ENCODE measurements at regions not wholly inside any gene's neighbourhood (a gene's known extent, or its start where the extent isn't known, plus 50 kb on each side); places are given as distances from the start of the nearest gene placed in this dataset.
"Not testable (repeated sequence)": the region's sequence is repeated elsewhere in the genome, so short reads cannot be mapped to it uniquely, and the experiment has no call there.

DNA sequence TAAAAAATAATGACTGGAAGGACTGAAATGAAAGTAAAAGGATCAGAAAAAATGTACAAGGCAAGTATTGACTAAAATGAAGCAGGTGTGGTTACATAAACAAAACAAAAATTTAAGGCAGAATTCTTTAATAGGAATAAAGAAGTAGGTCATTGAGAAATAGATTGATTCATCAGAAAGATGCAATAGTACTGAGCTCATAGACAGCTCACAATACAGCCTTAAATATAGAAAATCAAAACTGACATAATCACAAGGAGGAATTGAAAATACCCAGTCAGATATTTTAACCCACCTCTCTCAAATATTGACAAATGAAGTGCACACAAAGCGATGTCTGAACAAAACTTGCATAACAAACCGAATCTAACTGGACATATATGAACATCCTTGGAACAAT lies 366.8 kb upstream of the DPYD start:
- DNase-seq (ENCODE audit: low read depth), result no peak

DNA sequence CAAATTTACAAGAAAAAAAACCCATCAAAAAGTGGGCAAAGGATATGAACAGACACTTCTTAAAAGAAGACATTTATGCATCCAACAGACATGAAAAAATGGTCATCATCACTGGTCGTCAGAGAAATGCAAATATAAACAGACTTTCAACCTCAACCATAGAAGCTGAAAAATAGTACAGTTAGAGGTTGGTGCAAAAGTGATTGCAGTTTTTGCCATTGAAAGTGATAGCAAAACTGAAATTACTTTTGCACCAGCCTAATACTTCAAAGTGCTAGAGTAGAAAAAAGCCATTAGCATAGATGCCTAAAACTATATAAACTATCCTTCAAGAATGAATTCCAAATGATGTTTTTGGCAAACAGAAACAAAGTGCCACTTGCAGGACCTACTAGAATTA lies 365.8 kb upstream of the DPYD start:
- H3K4me3 ChIP-seq (ENCODE audit: low read depth, low read length), result no peak overlapping the region
- DNase-seq (ENCODE audit: low read depth), result peak; percentile 4
- TF ChIP-seq, protein P1, sequence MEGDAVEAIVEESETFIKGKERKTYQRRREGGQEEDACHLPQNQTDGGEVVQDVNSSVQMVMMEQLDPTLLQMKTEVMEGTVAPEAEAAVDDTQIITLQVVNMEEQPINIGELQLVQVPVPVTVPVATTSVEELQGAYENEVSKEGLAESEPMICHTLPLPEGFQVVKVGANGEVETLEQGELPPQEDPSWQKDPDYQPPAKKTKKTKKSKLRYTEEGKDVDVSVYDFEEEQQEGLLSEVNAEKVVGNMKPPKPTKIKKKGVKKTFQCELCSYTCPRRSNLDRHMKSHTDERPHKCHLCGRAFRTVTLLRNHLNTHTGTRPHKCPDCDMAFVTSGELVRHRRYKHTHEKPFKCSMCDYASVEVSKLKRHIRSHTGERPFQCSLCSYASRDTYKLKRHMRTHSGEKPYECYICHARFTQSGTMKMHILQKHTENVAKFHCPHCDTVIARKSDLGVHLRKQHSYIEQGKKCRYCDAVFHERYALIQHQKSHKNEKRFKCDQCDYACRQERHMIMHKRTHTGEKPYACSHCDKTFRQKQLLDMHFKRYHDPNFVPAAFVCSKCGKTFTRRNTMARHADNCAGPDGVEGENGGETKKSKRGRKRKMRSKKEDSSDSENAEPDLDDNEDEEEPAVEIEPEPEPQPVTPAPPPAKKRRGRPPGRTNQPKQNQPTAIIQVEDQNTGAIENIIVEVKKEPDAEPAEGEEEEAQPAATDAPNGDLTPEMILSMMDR (IDR thresholded peaks at IDR 0.05; ENCODE audit: insufficient read depth, low read depth, low read length, missing control alignments), result no peak

More for the DNA sequence above, 366.8 kb upstream of the DPYD start:
- TF ChIP-seq, protein P1 (IDR thresholded peaks at IDR 0.05; ENCODE audit: insufficient read depth, low read depth, low read length, missing control alignments), result no peak
- no peak overlapping the region for H3K4me3 ChIP-seq (ENCODE audit: low read depth, low read length)

DNA sequence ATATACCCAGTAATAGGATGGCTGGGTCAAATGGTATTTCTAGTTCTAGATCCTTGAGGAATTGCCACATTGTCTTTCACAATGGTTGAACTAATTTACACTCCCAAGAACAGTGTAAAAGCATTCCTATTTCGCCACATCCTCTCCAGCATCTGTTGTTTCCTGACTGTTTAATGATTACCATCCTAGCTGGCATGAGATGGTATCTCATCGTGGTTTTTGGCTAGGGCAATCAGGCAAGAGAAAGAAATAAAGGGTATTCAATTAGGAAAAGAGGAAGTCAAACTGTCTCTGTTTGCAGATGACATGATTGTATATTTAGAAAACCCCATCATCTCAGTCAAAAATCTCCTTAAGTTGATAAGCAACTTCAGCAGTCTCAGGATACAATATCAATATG lies 364.5 kb upstream of the DPYD start:
- H3K4me3 ChIP-seq (ENCODE audit: low read depth, low read length); DNase-seq (ENCODE audit: low read depth): not testable (repeated sequence)

DNA sequence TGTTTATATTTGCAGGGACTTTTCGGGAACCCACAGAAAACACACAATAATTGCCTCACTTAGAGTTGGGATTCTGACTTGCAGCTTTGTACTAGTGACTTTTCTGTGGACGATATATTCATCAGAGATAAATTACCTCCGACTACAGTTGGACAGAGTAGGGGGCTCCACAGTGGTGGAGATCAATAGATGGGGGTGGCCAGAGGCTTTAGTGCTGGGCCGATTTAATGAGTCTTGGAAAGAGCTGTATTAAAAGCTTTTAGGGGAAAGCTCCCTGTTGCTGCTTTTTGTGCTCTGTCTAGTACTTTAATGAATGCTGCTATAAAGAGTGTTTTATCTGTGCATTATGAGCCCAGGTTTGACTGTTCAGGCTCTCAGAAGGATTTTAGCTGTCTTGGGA lies 359.2 kb upstream of the DPYD start:
- DNase-seq (ENCODE audit: low read depth), result no peak
- H3K4me3 ChIP-seq (ENCODE audit: low read depth, low read length), result no peak overlapping the region
- TF ChIP-seq, protein P1 (IDR thresholded peaks at IDR 0.05; ENCODE audit: insufficient read depth, low read depth, low read length, missing control alignments), result no peak

DNA sequence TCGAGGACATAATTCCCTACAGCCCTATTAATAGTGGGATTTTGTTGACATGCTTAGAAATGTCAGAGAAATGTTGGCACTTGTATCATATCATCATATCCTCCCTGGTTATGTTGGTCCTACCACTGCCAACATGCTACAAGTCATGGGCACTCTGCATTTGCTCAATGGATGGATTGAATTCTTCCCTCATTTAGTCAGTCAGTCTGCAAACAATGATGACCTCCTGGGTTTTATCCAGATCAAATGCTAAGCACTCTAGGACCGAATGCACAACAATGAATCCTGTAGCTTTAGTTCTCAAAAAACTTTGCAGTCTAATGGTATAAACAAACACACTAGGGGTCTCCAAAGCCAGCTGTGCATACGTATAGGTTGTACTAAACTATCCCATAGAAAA lies 357.2 kb upstream of the DPYD start:
- no peak for DNase-seq (ENCODE audit: low read depth)
- H3K4me3 ChIP-seq (ENCODE audit: low read depth, low read length), result no peak overlapping the region
- TF ChIP-seq, protein P1 (IDR thresholded peaks at IDR 0.05; ENCODE audit: insufficient read depth, low read depth, low read length, missing control alignments), result no peak

DNA sequence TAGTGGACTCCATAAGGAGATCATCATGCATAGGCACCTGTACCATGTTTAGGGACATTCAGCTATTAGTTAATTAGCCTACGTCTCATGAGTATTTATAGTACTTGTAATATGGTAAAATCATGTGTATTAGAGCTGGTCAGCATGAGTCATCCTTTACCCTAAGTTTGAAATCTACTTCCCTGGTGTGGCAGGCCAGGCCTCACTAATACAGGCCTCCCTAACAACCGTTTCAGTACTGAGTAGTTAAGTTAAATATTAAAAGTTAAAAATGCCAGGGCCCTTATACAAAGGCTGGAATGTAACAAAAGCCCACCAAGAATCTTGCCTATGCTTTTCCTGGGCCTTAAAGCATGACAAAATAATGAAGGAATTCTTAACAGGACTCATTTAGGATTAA lies 356.3 kb upstream of the DPYD start:
- no peak overlapping the region for H3K4me3 ChIP-seq (ENCODE audit: low read depth, low read length)
- no peak for DNase-seq (ENCODE audit: low read depth)
- TF ChIP-seq, protein P1 (IDR thresholded peaks at IDR 0.05; ENCODE audit: insufficient read depth, low read depth, low read length, missing control alignments), result no peak

DNA sequence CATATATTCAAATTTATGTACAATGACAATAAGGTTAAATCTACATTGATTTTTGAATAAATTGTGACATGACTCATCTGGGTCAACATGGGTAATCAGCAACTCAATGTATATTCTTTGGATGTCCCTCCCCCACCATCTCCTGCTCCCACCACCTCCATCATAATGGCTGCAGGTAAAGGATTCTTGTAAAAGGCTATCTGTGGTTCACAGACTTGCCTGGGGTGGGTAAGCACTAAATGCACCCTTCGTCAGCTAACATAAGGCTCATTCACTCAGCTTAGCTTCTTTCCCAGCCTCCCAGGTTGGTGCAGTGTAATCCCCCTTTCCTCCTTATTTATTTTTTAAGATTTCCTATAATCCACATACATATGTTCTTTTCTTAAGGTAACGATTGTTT lies 355.7 kb upstream of the DPYD start:
- H3K4me3 ChIP-seq (ENCODE audit: low read depth, low read length), result no peak overlapping the region
- TF ChIP-seq, protein P1 (IDR thresholded peaks at IDR 0.05; ENCODE audit: insufficient read depth, low read depth, low read length, missing control alignments), result no peak
- no peak for DNase-seq (ENCODE audit: low read depth)

All from GM12865 (cell line).